Heart left ventricle (tissue), 13 donors: ENCODE measurements at regions not wholly inside any gene's neighbourhood (a gene's known extent, or its start where the extent isn't known, plus 50 kb on each side); places are given as distances from the start of the nearest gene placed in this dataset.

Experiments
- CTCF ChIP-seq, 12 donors: fragments of 200-600 bp; sonication (generic) in 4 of 12; IDR thresholded peaks; one replicate each; pipeline versions ENCODE4 v1.5.0 to v1.8.0; 2018 to 2022; ENCODE audit warnings: antibody characterized with exemption in 12 of 12, mild to moderate bottlenecking in 5 of 12
- POLR2A ChIP-seq, 2 donors: fragments of 450-650 bp; IDR thresholded peaks; one replicate each; pipeline ENCODE4 v1.6.1; 2017; ENCODE audit warnings: antibody characterized with exemption in 2 of 2, mild to moderate bottlenecking in 2 of 2, moderate library complexity in 2 of 2
- donor health status: ischemic (EF 13 %, LVEDD 7.1; RV severe dilation, severe dysfunction).
- donor health status: DM: no; HTN: yes; CAD: no.
- donor health status: DM: no; HTN: no; CAD: no.
- donor health status: ischemic (EF 25% LVEDD 6.9; RV normal size, moderate dysfunction).
- donor health status: ischemic (EF 25% LVEDD 5.7; RV mildly dilated, moderate dysfunction).
- donor health status: ischemic (EF 35%, LVEDD 5.7; RV mildly dilated, moderate dysfunction).
- donor health status: nonischemic (EF 11% LVEDD 7.7; RV severe dilation, severe dysfunction).
- donor health status: DM: yes; HTN: yes; CAD: no.
- donor health status: PGD.
- donor health status: ischemic (EF 29% LVEDD 5.4; RV normal size, mild dysfunction).
- donor health status: nonischemic (EF 23%, LVEDD 6.1; RV moderate dilation, normal function).

- TF ChIP-seq CTCF (IDR thresholded peaks at IDR 0.05) = no peak
- TF ChIP-seq POLR2A (IDR thresholded peaks at IDR 0.05) = no peak
Measured at GRCh38 chr6:81172056-81172740, 580.3 kb downstream of the TENT5A start.
